GM18909 (cell line): ENCODE measurements at regions not wholly inside any gene's neighbourhood (a gene's known extent, or its start where the extent isn't known, plus 50 kb on each side); places are given as distances from the start of the nearest gene placed in this dataset.
"Not testable (repeated sequence)": the region's sequence is repeated elsewhere in the genome, so short reads cannot be mapped to it uniquely, and the experiment has no call there.

Experiments used
- ATAC-seq: cut with Tn5 transposase; IDR thresholded peaks from one replicate; pipeline ENCODE4 v1.9.1; 2021; ENCODE audit warnings: mild to moderate bottlenecking; ENCODE audit not compliant: unreplicated experiment, poor library complexity

DNA sequence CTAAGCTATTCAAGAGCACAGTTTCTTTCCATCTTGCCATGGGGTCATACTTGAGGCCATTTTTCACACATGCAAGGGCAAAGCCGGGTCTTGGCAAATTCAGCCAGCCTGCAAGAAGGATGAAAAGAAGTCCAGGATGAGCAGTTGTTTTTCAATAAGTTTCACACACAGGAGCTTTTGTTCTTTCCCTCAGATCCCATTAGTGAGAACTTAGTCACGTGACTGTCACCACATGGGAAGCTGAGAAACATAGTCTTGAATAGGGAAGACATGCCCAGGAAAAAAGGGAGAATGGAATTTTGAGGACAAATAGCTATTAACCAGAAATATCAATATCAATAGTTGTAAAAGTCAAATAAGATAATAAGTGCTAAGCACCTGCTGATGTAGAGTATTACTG is 137.7 kb downstream of the AHR start:
- no peak for ATAC-seq

DNA sequence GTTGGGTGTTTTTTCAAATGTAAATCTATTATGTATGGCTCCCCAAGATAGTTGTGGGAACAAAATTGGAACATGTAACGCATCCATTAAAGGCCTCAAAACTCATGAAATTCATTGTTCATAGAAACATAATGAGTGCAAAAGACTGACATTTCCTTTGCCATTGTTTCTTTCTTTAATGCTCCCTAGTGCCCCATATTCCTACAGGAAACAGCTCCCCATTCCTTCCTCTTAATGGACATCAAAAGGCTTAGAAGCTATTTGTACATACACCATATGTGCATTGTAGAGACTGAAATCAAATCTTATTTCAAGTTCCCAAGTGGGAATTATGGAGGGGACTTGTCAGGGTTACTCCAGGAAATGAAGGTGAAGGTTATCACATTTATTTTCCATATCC is 139.1 kb downstream of the AHR start:
- no peak for ATAC-seq

- ATAC-seq: not testable (repeated sequence)
These were observed 141.8 kb downstream of the AHR start for GRCh38 chr7:17440025-17440784.

DNA sequence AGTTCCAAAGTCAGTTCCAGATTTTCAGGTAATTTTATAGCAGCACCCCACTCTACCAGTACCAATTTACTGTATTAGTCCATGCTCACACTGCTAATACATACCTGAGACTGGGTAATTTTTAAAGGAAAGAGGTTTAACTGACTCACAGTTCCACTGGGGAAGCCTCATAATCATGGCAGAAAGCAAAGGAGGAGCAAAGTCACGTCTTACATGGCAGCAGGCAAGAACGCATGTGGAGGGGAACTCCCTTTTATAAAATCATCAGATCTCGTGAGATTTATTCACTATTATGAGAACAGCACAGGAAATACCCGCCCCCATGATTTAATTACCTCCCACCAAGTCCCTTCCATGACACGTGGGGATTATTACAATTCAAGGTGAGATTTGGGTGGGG is 142.4 kb downstream of the AHR start:
- ATAC-seq: no peak

- no peak for ATAC-seq
These were observed 143.1 kb downstream of the AHR start for GRCh38 chr7:17441557-17441956.

- ATAC-seq: no peak
These were observed 145.7 kb downstream of the AHR start for GRCh38 chr7:17444151-17444550.

GRCh38 chr7:17444673-17445072 is 146.2 kb downstream of the AHR start:
- ATAC-seq: no peak

GRCh38 chr7:17446340-17446739 is 147.9 kb downstream of the AHR start:
- ATAC-seq: no peak

DNA sequence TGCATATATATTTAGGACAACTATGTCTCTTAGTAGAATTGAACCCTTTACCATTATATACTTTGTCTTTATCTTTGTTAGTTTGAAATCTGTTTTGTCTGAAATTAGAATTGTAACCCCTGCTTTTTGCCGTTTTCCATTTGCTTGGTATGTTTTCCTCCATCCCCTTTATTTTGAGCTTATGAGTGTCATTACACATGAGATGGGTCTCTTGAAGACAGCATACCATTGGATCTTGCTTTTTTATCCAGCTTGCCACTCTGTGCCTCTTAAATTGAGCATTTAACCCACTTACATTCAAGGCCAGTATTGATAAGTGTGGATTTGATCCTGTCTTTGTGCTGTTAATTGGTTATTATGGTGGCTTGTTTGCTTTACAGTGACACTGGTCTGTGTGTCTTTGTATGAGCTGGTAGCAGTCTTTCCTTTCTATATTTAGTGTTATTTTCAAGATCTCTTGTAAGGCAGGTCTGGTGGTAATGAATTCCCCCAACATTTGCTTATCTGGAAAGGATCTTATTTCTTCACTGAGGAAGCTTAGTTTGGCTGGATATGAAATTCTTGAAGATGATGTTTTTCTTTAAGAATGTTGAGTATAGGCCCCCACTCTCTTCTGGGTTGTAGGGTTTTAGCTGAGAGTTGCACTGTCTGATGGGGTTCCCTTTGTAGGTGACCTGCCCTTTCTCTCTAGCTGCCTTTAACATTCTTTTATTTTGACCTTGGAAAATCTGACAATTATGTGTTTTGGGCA is 149.5 kb downstream of the AHR start:
- ATAC-seq: no peak

DNA sequence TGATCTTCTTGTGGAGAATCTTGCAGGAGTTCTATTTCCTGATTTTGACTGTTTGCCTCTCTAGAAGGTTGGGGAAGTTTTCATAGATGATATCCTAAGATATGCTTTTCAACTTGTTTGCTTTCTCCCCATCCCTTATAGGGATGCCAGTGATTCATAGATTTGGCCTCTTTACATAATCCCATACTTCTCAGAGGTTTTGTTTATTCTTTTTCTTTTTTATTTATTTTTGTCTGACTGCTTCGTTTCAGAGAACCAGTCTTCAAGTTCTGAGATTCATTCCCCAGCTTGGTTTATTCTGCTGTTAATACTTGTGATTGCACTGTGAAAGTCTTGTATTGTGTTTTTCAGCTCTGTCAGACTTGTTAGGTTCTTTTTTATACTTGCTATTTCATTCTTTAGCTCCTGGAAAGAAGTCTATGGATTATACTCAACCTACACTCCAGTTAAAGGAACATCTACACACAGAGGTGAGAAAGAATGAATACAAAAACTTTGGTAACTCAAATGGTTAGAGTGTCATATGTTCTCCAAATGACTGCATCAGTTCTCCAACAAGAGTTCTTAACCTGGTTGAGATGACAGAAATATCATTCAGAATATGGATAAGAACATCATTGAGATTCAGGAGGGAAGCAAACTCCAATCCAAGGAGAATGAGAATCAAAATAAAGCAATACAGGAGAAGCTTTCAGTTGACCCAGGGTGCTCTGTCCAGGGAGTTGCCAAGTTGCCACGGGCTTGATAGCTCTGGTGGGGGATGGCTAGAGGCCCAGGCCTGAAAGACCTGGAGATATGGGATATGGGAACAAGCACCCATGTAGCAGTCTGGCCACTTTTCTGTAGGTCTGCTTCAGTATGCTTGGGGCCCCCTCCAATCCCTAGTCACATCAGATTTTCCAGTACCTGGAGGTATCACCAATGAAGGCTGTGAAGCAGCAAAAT is 150.3 kb downstream of the AHR start:
- no peak for ATAC-seq

DNA sequence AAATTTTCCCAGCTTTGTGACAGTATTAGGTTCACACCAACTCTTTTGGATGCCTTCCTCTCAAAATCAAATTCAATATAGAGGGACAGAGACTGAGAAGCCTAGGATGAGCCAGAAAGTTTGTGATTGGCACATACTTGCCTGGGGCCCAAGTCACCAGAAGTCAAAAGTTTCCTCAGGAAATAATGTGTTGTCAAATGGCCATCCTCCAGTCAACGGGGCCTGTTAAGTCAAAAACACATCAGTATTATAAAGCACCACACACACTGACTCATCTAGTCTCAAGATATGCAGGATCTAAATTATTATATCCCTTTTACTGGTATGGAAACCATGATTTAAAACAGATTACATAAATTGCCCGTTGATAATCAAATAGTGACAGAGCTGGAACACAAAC is 158.1 kb downstream of the AHR start:
- ATAC-seq: no peak

DNA sequence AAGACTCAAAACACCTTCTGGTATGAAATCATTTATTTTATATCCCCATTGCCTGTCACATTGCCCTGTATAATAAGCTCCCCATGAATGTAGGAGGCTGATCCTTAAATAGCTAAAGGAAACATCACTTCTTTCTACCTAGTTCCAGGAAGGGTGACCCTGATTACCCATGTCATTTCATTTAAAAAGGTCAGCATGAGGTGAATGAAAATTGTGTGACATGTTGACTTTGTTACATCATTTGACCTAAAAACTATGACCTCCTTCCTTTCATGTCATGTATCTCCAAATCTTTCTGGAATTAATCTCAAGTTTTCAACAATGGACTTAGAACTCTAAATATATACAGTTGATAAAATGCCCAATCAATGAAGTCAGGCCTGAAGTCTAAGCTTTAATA is 161.5 kb downstream of the AHR start:
- ATAC-seq: no peak

GRCh38 chr7:17460665-17461064 is 162.2 kb downstream of the AHR start:
- no peak for ATAC-seq

GRCh38 chr7:17462131-17462631 is 163.7 kb downstream of the AHR start:
- no peak for ATAC-seq

GRCh38 chr7:17463511-17464085 is 165.1 kb downstream of the AHR start:
- no peak for ATAC-seq

DNA sequence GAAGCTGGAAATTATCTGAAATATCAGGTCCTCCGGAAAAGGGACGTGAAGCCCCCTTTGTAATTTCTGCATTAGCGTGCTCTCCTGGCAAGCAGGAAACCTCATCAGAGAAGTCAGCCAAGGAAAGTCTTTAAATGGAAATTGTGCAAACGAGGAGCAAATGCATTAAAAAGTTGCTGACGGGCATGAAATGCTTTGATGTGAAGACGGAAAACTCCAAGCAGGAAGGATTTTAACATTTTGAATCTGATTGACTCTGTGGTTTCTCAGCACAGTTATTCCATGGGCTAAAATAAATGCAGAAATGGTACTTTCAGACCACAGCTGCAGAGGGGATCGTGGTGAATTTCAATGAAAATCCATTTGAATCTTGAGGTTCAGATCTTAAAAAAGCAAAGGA is 167.8 kb downstream of the AHR start:
- ATAC-seq: no peak

DNA sequence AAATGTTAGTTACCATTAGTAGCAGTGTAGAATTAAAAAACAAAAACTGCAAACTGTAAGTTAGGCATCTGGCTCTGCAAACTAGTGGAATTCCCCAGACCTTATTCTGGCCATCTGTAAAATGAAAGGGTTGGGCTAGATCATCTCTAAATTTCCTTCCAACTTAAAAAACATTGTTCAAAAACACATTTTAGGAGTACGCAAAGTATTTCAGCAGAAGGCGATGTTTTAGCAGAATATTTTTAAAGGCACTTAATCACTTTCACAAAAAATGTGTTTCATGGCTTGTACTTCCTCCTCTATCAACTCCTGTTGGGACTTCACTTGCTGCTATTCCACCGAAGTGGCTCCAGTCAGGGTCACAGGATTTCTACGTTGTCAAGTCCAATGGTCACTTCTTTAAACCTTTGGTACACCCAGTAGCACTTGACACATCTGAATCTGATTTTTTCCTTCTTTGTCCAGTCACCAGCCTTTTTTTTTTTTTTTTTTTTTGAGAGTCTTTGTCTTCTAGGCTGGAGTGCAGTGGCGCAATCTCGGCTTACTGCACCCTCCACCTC is 169.0 kb downstream of the AHR start:
- ATAC-seq: no peak

DNA sequence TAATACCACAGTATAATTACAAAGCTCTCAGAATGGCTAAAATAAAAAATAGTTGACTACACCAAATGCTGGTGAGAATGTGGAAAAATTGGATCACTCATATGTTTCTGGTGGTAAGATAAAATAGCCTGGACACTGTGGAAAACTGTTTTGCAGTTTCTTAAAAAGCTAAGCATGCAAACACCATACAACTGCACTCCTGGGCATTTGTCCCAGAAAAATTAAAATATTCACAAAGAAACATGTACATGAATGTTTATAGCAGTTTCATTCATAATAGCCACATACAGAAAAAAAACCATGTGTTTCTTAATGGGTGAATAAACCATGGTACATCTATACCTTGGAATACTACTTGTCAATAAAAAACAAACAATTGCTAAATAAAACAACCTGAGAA is 172.9 kb downstream of the AHR start:
- ATAC-seq: no peak

DNA sequence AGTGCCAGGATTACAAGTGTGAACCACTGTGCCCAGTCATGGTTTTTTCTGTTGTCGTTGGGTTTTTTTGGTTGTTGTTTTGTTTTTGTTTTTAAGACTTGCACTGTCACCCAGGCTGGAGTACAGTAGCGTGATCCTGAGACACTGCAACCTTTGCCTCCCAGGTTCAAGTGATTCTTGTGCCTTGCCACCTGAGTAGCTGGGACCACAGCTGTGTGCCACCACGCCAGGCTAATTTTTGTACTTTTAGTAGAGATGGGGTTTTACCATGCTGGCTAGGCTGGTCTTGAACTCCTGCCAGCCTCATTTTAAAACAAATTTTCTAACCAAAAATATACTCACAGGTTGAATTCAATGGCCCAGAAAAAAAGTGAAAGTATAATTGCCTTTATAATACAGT is 174.1 kb downstream of the AHR start:
- ATAC-seq: no peak

- no peak for ATAC-seq
These were observed 174.5 kb downstream of the AHR start for GRCh38 chr7:17472939-17473338.
